ENCODE measurements at regions not wholly inside any gene's neighbourhood (a gene's known extent, or its start where the extent isn't known, plus 50 kb on each side); places are given as distances from the start of the nearest gene placed in this dataset.

GRCh38 chr12:87930033-87930432 is 99.2 kb downstream of the C12orf50 start:
- TF ChIP-seq CTCF (IDR thresholded peaks at IDR 0.05; ENCODE audit: low read depth, low read length): no peak
- DNase-seq (ENCODE audit: low read depth in 2 of 2): peak; percentile 32 to 49
- no peak overlapping the region for H3K4me3 ChIP-seq (replicated peaks in 1 of 2; ENCODE audit: low read depth in 2 of 2, low read length in 2 of 2)

DNA sequence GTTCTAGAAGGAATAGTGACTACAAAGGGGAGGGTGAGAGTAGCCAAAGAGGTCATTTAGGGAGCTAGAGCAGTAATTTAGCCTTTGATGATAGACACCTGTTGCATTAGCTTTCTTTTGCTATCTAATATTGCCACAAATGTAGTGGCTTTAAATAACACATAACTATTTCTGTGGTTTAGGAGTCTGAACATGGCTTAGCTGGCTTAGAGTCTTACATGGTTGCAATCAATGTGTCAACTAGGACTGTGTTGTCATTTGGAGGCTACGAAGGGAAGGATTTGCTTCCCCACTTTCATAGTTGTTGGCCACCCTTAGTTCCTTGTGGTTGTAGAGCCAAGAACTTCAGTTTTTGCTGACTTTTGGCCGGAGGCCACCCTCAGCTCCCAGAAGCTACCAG is 99.9 kb downstream of the C12orf50 start:
- no peak for DNase-seq (ENCODE audit: low read depth in 2 of 2)
- no peak overlapping the region for H3K4me3 ChIP-seq (replicated peaks in 1 of 2; ENCODE audit: low read depth in 2 of 2, low read length in 2 of 2)
- no peak for TF ChIP-seq CTCF (IDR thresholded peaks at IDR 0.05; ENCODE audit: low read depth, low read length)

DNA sequence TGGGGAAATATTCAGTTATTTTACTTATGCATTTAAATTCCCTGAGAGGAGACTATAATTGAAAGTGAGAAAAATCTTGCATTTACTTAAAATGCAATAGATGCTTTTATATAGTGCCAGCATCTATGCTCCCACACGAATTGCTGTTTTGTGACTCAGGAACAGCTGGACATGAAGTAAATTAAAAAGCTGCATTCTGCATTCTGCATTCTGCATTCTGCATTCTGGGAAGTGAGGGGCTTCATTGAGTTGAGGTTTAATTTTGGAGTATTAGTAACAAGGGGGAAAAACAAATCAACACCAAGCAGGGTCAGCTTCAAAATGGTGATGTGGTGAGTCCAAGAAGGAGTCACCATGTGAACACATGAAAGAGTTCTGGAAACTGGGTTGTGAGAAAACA is 101.2 kb downstream of the C12orf50 start:
- no peak for DNase-seq (ENCODE audit: low read depth in 2 of 2)
- no peak overlapping the region for H3K4me3 ChIP-seq (replicated peaks in 1 of 2; ENCODE audit: low read depth in 2 of 2, low read length in 2 of 2)
- TF ChIP-seq CTCF (IDR thresholded peaks at IDR 0.05; ENCODE audit: low read depth, low read length): no peak

DNA sequence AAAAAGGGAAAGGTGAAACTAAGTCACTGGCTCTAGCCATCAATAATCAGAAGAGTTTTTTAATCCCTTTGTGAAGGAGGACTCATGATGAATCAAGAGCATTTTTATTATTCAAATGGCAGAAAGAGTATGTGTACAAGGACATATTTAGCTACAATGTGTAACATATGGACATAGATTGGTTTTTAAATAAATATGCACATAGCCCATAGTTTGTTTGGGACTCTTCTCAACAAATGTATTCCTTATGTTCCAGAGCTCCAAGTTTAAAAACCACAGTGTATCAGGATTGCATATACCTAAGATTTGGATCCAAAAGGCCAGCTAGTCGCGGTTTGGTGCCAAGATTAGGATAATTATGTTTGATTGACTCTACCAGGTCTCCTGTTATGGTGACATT is 104.2 kb downstream of the C12orf50 start:
- DNase-seq (ENCODE audit: low read depth in 2 of 2): no peak
- TF ChIP-seq CTCF (IDR thresholded peaks at IDR 0.05; ENCODE audit: low read depth, low read length): no peak
- no peak overlapping the region for H3K4me3 ChIP-seq (replicated peaks in 1 of 2; ENCODE audit: low read depth in 2 of 2, low read length in 2 of 2)

DNA sequence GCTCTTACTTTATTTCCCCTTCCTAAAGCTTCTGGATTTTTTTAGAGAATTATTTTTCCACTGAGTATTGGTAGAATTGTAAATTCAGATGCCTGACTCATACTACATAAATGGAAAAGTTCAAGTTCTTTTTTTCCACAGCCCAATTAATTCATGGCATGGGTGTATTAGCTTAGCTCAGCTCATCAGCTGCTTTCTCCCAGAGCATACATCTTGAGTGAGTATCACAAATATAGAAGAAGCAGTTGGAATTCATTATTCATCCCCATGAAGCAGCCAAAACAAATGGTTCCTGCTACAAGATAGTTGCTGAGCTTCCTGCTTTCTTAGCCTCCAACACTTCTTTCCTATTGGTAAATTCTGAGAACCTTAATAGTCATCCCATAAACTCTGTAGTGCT is 105.1 kb downstream of the C12orf50 start:
- H3K4me3 ChIP-seq (replicated peaks in 1 of 2; ENCODE audit: low read depth in 2 of 2, low read length in 2 of 2): no peak overlapping the region
- DNase-seq (ENCODE audit: low read depth in 2 of 2): no peak
- no peak for TF ChIP-seq CTCF (IDR thresholded peaks at IDR 0.05; ENCODE audit: low read depth, low read length)

DNA sequence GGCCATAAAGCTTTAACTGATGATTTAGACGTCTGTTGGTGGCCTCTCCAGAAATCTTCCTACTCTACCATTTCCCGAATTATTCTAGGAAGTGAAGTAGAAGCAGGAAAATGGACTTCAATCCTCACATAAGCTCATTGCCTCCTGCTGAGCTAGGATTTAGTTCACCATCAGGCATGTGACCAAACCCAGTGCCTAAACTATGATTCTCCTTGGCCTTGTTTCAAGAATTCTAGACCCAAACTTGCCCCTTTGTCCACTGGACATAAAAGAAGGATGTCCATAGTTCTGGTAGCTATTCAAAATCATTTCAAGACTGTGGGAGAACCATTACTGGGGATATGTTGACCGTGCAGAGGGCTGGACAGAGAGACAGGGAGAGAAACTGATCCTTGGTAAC is 105.8 kb downstream of the C12orf50 start:
- no peak for TF ChIP-seq CTCF (IDR thresholded peaks at IDR 0.05; ENCODE audit: low read depth, low read length)
- no peak for DNase-seq (ENCODE audit: low read depth in 2 of 2)

DNA sequence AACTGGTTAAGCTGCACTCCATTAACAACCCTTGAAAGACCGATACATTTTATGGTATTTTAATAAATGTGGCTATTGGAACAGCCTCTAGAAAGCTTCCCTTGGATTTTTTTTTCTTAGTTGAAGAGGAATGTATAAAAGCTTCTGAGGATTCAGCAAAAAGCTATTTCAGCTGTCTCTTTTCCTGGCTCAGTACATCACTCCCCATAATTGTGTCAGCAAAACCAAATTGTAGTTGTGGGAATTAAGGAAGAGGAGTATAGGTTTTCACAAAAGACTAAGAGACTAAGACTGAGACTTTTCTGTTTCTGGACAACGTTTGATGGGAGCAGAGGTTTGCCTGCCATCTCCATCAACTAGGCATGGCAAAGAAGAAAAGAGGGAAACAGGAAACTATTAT is 106.5 kb downstream of the C12orf50 start:
- TF ChIP-seq CTCF (IDR thresholded peaks at IDR 0.05; ENCODE audit: low read depth, low read length): no peak
- DNase-seq (ENCODE audit: low read depth in 2 of 2): no peak
- no peak overlapping the region for H3K4me3 ChIP-seq (replicated peaks in 1 of 2; ENCODE audit: low read depth in 2 of 2, low read length in 2 of 2)

More for the DNA sequence above, 105.8 kb downstream of the C12orf50 start:
- no peak overlapping the region for H3K4me3 ChIP-seq (replicated peaks in 1 of 2; ENCODE audit: low read depth in 2 of 2, low read length in 2 of 2)
